HK-2 (cell line): ENCODE measurements at regions not wholly inside any gene's neighbourhood (a gene's known extent, or its start where the extent isn't known, plus 50 kb on each side); places are given as distances from the start of the nearest gene placed in this dataset.
"Not testable (repeated sequence)": the region's sequence is repeated elsewhere in the genome, so short reads cannot be mapped to it uniquely, and the experiment has no call there.

ENCODE experiments used
- DNase-seq: peaks from one replicate; pipeline ENCODE4 v3.0.0-alpha.2; 2018; ENCODE audit not compliant: unreplicated experiment

- no peak for DNase-seq
Measured at GRCh38 chr12:105880824-105881388, 257.8 kb downstream of the NUAK1 start.

- no peak for DNase-seq
Measured at GRCh38 chr12:105882404-105882803, 256.4 kb downstream of the NUAK1 start.

- DNase-seq, result no peak
Measured at GRCh38 chr12:105887131-105887530, 251.6 kb downstream of the NUAK1 start.

- DNase-seq, result no peak
Measured at GRCh38 chr12:105888696-105889095, 250.1 kb downstream of the NUAK1 start.

GRCh38 chr12:105892362-105892910 is 246.3 kb downstream of the NUAK1 start:
- DNase-seq, result no peak

- not testable (repeated sequence) for DNase-seq
Measured at GRCh38 chr12:105895197-105895832, 243.4 kb downstream of the NUAK1 start.

GRCh38 chr12:105897311-105897725 is 241.4 kb downstream of the NUAK1 start:
- no peak for DNase-seq

GRCh38 chr12:105898271-105898670 is 240.5 kb downstream of the NUAK1 start:
- DNase-seq, result not testable (repeated sequence)

- no peak for DNase-seq
Measured at GRCh38 chr12:105899589-105899988, 239.2 kb downstream of the NUAK1 start.

- no peak for DNase-seq
Measured at GRCh38 chr12:105906561-105906960, 232.2 kb downstream of the NUAK1 start.

GRCh38 chr12:105907982-105908381 is 230.8 kb downstream of the NUAK1 start:
- no peak for DNase-seq

- DNase-seq, result no peak
Measured at GRCh38 chr12:105910030-105910429, 228.7 kb downstream of the NUAK1 start.

GRCh38 chr12:105911966-105912365 is 226.8 kb downstream of the NUAK1 start:
- no peak for DNase-seq

- no peak for DNase-seq
Measured at GRCh38 chr12:105912882-105913678, 225.7 kb downstream of the NUAK1 start.

GRCh38 chr12:105915997-105916759 is 222.6 kb downstream of the NUAK1 start:
- DNase-seq, result no peak

GRCh38 chr12:105916760-105917039 is 222.1 kb downstream of the NUAK1 start:
- DNase-seq, result no peak

- no peak for DNase-seq
Measured at GRCh38 chr12:105920161-105920684, 218.5 kb downstream of the NUAK1 start.

GRCh38 chr12:105921055-105921454 is 217.7 kb downstream of the NUAK1 start:
- no peak for DNase-seq

- DNase-seq, result no peak
Measured at GRCh38 chr12:105921872-105922669, 216.7 kb downstream of the NUAK1 start.

GRCh38 chr12:105922670-105923102 is 216.1 kb downstream of the NUAK1 start:
- DNase-seq, result no peak
